GM20000 (cell line): ENCODE measurements at regions not wholly inside any gene's neighbourhood (a gene's known extent, or its start where the extent isn't known, plus 50 kb on each side); places are given as distances from the start of the nearest gene placed in this dataset.

Experiments
- DNase-seq: peaks from one replicate; pipeline ENCODE4 v3.0.0; 2012; ENCODE audit warnings: low spot score
- TF ChIP-seq, protein P1 (sequence below): IDR thresholded peaks from 2 replicates; pipeline ENCODE4 v1.5.1; 2012; ENCODE audit warnings: mild to moderate bottlenecking, control low read depth; ENCODE audit errors: extremely low read depth, missing control alignments

DNA sequence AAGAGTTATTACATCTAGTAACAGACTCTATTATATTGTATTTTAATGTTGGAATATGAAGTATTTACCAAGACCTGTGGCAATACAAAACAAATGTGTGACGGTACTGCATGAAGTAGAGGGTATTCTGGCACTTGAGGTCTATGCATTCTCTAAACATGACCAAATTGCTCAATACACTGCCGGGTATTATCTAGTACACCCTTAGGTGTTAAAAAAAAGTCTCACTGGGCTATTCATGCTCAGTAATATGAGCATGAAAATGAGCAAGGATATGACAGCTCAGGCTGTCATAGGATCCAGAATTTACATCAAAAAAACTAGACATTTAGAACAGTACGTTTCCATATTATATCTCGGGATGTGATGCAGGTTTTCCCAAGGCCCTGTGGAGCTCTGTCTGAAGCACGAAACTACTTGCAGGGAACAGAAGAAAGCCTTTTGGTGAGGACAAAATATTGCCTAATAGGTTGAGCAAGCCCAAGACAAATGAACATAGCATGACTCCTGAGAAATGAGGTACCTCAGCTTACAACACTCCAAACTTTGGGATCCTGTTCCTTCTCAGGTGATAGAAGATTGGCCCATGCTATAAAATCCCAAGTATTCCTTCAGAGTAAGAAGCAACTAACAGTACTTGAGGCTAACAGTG, 74.1 kb upstream of the MAOA start:
- no peak for DNase-seq

DNA sequence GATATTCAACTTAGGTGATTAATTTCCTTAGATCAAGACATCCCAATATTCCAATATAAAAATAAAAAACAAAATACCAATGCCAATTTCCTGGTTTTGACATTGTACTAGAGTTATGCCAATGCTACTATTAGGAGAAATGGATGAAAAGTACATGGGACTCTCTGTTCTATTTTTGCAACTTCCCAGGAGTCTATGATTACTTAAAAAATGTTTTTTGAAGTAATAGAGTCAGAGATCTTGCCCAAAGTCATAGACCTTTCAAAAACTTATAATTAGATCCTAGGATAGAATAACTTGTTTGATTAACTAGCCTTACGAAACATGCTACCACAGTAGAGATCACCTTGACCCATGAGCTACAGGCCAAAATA, 73.6 kb upstream of the MAOA start:
- TF ChIP-seq, protein P1, sequence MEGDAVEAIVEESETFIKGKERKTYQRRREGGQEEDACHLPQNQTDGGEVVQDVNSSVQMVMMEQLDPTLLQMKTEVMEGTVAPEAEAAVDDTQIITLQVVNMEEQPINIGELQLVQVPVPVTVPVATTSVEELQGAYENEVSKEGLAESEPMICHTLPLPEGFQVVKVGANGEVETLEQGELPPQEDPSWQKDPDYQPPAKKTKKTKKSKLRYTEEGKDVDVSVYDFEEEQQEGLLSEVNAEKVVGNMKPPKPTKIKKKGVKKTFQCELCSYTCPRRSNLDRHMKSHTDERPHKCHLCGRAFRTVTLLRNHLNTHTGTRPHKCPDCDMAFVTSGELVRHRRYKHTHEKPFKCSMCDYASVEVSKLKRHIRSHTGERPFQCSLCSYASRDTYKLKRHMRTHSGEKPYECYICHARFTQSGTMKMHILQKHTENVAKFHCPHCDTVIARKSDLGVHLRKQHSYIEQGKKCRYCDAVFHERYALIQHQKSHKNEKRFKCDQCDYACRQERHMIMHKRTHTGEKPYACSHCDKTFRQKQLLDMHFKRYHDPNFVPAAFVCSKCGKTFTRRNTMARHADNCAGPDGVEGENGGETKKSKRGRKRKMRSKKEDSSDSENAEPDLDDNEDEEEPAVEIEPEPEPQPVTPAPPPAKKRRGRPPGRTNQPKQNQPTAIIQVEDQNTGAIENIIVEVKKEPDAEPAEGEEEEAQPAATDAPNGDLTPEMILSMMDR, result no peak
- DNase-seq, result no peak

More for the DNA sequence above, 74.1 kb upstream of the MAOA start:
- TF ChIP-seq, protein P1, result no peak

DNA sequence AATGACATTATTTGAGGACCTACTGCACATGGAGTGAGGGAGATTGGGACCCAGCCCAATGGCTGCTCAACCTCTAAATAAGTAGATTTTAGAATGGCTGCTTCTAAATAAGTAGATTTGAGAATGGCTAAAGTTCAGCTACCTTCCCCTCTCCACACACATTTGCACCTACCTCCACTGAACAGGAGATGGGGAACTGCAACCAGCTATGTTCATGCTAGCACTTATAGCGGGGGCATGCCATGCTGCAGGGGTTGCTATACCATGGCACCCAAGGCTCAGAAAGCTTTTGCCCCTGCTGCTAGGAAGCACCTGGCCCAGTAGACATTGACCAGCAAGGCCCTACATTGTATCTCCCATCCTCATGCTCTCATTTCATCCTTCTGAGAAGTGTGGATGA, 70.2 kb upstream of the MAOA start:
- TF ChIP-seq, protein P1, result no peak
- no peak for DNase-seq

DNA sequence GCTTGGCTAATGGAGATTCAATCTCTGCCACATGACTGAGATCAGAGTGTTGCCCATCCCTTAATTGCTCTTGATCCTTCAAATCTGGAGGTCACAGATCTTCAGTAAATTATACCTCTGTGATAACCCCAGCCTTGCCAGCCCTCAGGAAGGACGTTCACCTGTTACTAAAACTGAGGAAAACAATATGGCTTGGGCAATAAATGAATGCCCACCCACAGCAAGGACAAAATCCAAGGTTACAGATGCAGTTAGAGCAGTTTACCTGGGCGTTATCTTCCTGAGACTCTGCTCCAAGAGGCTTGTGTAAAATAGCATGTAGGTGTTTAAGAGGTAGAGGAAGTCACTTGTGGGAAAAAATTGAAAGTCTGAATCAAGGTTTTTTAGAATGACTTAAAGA, 69.3 kb upstream of the MAOA start:
- TF ChIP-seq, protein P1, result no peak
- no peak for DNase-seq

DNA sequence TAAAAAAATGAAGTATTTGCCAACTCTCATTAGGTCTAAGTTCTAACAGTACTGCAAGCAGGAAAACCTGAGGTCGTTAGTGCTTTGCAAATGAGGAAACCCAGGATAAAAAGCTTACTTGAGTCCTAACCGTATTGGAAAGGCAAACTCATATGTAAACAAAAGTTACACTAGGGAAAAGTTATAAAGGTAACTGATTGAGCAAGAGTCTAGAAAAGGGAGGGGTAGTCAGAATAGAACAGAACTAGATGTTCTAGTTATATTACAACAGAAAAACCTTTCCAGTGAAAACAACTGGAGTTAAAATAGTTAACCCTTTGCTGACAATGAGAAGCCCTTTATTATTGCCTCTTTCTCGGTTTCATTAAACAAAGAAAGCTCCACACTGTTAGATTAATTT, 66.4 kb upstream of the MAOA start:
- no peak for DNase-seq

DNA sequence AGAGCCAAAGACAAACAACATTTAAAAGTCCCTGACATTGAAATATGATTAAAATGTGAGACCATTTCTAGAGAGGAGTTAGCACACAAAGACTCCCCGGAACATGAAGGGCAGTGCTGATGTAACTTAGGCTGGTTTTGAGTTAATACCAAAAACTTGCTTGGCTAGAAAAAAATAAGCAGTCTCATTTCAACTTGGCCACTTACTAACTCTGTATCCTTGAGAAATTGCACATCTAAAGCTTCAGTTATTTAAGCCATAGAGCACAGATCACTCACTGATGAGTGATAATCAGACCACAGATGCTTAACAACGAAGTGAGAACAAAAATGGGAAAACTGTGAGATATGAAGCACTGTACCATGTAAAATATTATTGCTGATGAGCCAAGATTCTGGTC, 65.9 kb upstream of the MAOA start:
- TF ChIP-seq, protein P1, result no peak
- no peak for DNase-seq

More for the DNA sequence above, 66.4 kb upstream of the MAOA start:
- TF ChIP-seq, protein P1, result no peak

DNA sequence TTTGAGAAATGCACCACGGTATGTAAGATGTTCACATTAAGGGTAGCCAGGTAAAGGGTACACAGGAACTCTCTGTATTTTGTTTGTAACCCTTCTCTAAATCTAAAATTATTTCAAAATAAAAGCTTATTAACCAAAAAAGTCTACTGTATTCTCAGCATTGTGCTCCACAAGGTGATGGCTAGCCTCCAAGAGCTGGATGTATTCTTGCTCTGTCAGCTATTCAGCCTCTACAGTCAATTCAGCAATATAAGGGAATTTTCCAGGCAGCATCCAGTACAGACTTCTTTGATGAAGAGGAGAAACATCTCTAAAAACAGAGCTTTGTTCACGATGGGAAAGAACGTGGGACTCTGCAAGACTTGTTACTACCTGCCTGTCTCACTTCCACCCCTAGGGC, 63.5 kb upstream of the MAOA start:
- DNase-seq, result no peak
- TF ChIP-seq, protein P1, result no peak
